ENCODE measurements at regions not wholly inside any gene's neighbourhood (a gene's known extent, or its start where the extent isn't known, plus 50 kb on each side); places are given as distances from the start of the nearest gene placed in this dataset.
"Not testable (repeated sequence)": the region's sequence is repeated elsewhere in the genome, so short reads cannot be mapped to it uniquely, and the experiment has no call there.

- no peaks in the 10 kb centered on the region for H3K9me2 ChIP-seq (replicated peaks; ENCODE audit: low read depth, low read length)
- H2AFZ ChIP-seq (ENCODE audit: low read length), result no peak overlapping the region
- no peaks in the 10 kb centered on the region for H3K79me2 ChIP-seq (ENCODE audit: insufficient read depth, low read length)
- no peak for TF ChIP-seq EZH2phosphoT487 (IDR thresholded peaks at IDR 0.05; ENCODE audit: borderline replicate concordance)
- H3K4me2 ChIP-seq (ENCODE audit: low read depth, low read length, poor library complexity, severe bottlenecking), result no peak overlapping the region
- H3K4me1 ChIP-seq (ENCODE audit: insufficient read depth, low read length, poor library complexity, severe bottlenecking), result no peaks in the 10 kb centered on the region
- no peaks in the 10 kb centered on the region for H4K20me1 ChIP-seq (ENCODE audit: insufficient read depth, low read length, poor library complexity, severe bottlenecking)
- no peaks in the 10 kb centered on the region for H3F3A ChIP-seq (ENCODE audit: low read depth)
- no peaks in the 10 kb centered on the region for H3K36me3 ChIP-seq (ENCODE audit: insufficient read depth, low read length)
- no peaks in the 10 kb centered on the region for H3K27me3 ChIP-seq (ENCODE audit: insufficient read depth, low read length, poor library complexity, severe bottlenecking)
- H3K9me3 ChIP-seq (ENCODE audit: insufficient read depth, low read depth, low read length), result no peaks in the 10 kb centered on the region; the same call in 1 of the 2 replicates
- H3K4me3 ChIP-seq (ENCODE audit: low read length, poor library complexity, severe bottlenecking), result no peak overlapping the region
- no peak overlapping the region for H3K9ac ChIP-seq (ENCODE audit: low read depth, low read length, poor library complexity, severe bottlenecking)
Measured at GRCh38 chr9:107782381-107782780, 292.8 kb upstream of the KLF4 start.

- Histone ChIP-seq H3K4me1 (ENCODE audit: insufficient read depth, low read length, poor library complexity, severe bottlenecking) (no peaks in the 10 kb centered on the region), H3K27me3 (ENCODE audit: insufficient read depth, low read length, poor library complexity, severe bottlenecking) (no peaks in the 10 kb centered on the region), H3K4me2 (ENCODE audit: low read depth, low read length, poor library complexity, severe bottlenecking) (no peak overlapping the region), H4K20me1 (ENCODE audit: insufficient read depth, low read length, poor library complexity, severe bottlenecking) (no peaks in the 10 kb centered on the region), H2AFZ (ENCODE audit: low read length) (no peak overlapping the region), H3K9ac (ENCODE audit: low read depth, low read length, poor library complexity, severe bottlenecking) (no peak overlapping the region), H3K36me3 (ENCODE audit: insufficient read depth, low read length) (no peaks in the 10 kb centered on the region), H3K79me2 (ENCODE audit: insufficient read depth, low read length) (no peaks in the 10 kb centered on the region), H3K9me3 (ENCODE audit: insufficient read depth, low read depth, low read length) (no peaks in the 10 kb centered on the region; the same call in 1 of the 2 replicates), H3K4me3 (ENCODE audit: low read length, poor library complexity, severe bottlenecking) (no peak overlapping the region), H3K9me2 (replicated peaks; ENCODE audit: low read depth, low read length) (no peaks in the 10 kb centered on the region), H3F3A (ENCODE audit: low read depth) (no peaks in the 10 kb centered on the region)
- no peak for TF ChIP-seq EZH2phosphoT487 (IDR thresholded peaks at IDR 0.05; ENCODE audit: borderline replicate concordance)
- no peak for TF ChIP-seq CTCF (conservative IDR thresholded peaks at IDR 0.05; ENCODE audit: low read length)
Measured at GRCh38 chr9:107780960-107781359, 291.4 kb upstream of the KLF4 start.

GRCh38 chr9:107779731-107780130 is 290.2 kb upstream of the KLF4 start:
- Histone ChIP-seq H3K4me1 (ENCODE audit: insufficient read depth, low read length, poor library complexity, severe bottlenecking) (no peaks in the 10 kb centered on the region), H3K9me3 (ENCODE audit: insufficient read depth, low read depth, low read length) (no peaks in the 10 kb centered on the region), H4K20me1 (ENCODE audit: insufficient read depth, low read length, poor library complexity, severe bottlenecking) (no peaks in the 10 kb centered on the region), H3K36me3 (ENCODE audit: insufficient read depth, low read length) (no peaks in the 10 kb centered on the region), H3K4me3 (ENCODE audit: low read length, poor library complexity, severe bottlenecking) (no peak overlapping the region), H3K9ac (ENCODE audit: low read depth, low read length, poor library complexity, severe bottlenecking) (no peak overlapping the region), H3K4me2 (ENCODE audit: low read depth, low read length, poor library complexity, severe bottlenecking) (no peak overlapping the region), H3K79me2 (ENCODE audit: insufficient read depth, low read length) (no peaks in the 10 kb centered on the region), H2AFZ (ENCODE audit: low read length) (no peak overlapping the region), H3K9me2 (replicated peaks; ENCODE audit: low read depth, low read length) (no peaks in the 10 kb centered on the region), H3F3A (ENCODE audit: low read depth) (no peaks in the 10 kb centered on the region), H3K27me3 (ENCODE audit: insufficient read depth, low read length, poor library complexity, severe bottlenecking) (no peaks in the 10 kb centered on the region)
- TF ChIP-seq EZH2phosphoT487 (IDR thresholded peaks at IDR 0.05; ENCODE audit: borderline replicate concordance), result no peak
- no peak for TF ChIP-seq CTCF (conservative IDR thresholded peaks at IDR 0.05; ENCODE audit: low read length)

GRCh38 chr9:107778661-107779060 is 289.1 kb upstream of the KLF4 start:
- Histone ChIP-seq H3K79me2 (ENCODE audit: insufficient read depth, low read length) (no peaks in the 10 kb centered on the region), H3K9ac (ENCODE audit: low read depth, low read length, poor library complexity, severe bottlenecking) (no peak overlapping the region), H3K4me2 (ENCODE audit: low read depth, low read length, poor library complexity, severe bottlenecking) (no peak overlapping the region), H3K4me3 (ENCODE audit: low read length, poor library complexity, severe bottlenecking) (no peak overlapping the region), H3F3A (ENCODE audit: low read depth) (no peaks in the 10 kb centered on the region), H3K36me3 (ENCODE audit: insufficient read depth, low read length) (no peaks in the 10 kb centered on the region), H3K4me1 (ENCODE audit: insufficient read depth, low read length, poor library complexity, severe bottlenecking) (no peaks in the 10 kb centered on the region), H2AFZ (ENCODE audit: low read length) (no peak overlapping the region), H3K9me3 (ENCODE audit: insufficient read depth, low read depth, low read length) (no peaks in the 10 kb centered on the region), H4K20me1 (ENCODE audit: insufficient read depth, low read length, poor library complexity, severe bottlenecking) (no peaks in the 10 kb centered on the region), H3K9me2 (replicated peaks; ENCODE audit: low read depth, low read length) (no peaks in the 10 kb centered on the region), H3K27me3 (ENCODE audit: insufficient read depth, low read length, poor library complexity, severe bottlenecking) (no peaks in the 10 kb centered on the region)
- TF ChIP-seq EZH2phosphoT487 (IDR thresholded peaks at IDR 0.05; ENCODE audit: borderline replicate concordance), result no peak
- no peak for TF ChIP-seq CTCF (conservative IDR thresholded peaks at IDR 0.05; ENCODE audit: low read length)

GRCh38 chr9:107774099-107774498 is 284.5 kb upstream of the KLF4 start:
- H3K9ac ChIP-seq (ENCODE audit: low read depth, low read length, poor library complexity, severe bottlenecking); H3K79me2 ChIP-seq (ENCODE audit: insufficient read depth, low read length); H3K4me2 ChIP-seq (ENCODE audit: low read depth, low read length, poor library complexity, severe bottlenecking); H3K9me2 ChIP-seq (replicated peaks; ENCODE audit: low read depth, low read length); H3K9me3 ChIP-seq (ENCODE audit: insufficient read depth, low read depth, low read length); H3F3A ChIP-seq (ENCODE audit: low read depth); H3K4me1 ChIP-seq (ENCODE audit: insufficient read depth, low read length, poor library complexity, severe bottlenecking); H3K4me3 ChIP-seq (ENCODE audit: low read length, poor library complexity, severe bottlenecking); H3K36me3 ChIP-seq (ENCODE audit: insufficient read depth, low read length); H3K27me3 ChIP-seq (ENCODE audit: insufficient read depth, low read length, poor library complexity, severe bottlenecking); H2AFZ ChIP-seq (ENCODE audit: low read length); H4K20me1 ChIP-seq (ENCODE audit: insufficient read depth, low read length, poor library complexity, severe bottlenecking): not testable (repeated sequence)

Data from Loucy (cell line).